A549 (cell line): ENCODE measurements at regions not wholly inside any gene's neighbourhood (a gene's known extent, or its start where the extent isn't known, plus 50 kb on each side); places are given as distances from the start of the nearest gene placed in this dataset.

Experiments used
- ATAC-seq, 2 experiments: fragments of 200-7000 bp in 1 of 2; fragments of >200 bp in 1 of 2; cut with Nextera tagmentation in 1 of 2; cut with Tn5 transposase in 1 of 2; 3 replicates each; pipeline versions ENCODE4 v1.8.0 to v1.9.1; 2018 to 2020; ENCODE audit warnings: mild to moderate bottlenecking in 1 of 2, moderate library complexity in 1 of 2
- CTCF ChIA-PET: fragments of 300-600 bp; sonication (Branson Sonifier 250); formaldehyde crosslinking; extraction: SDS; loops from one replicate; lab custom pipeline; 2021; ENCODE audit warnings: antibody characterized with exemption, inconsistent platforms; lab: Yijun Ruan, JAX
- POLR2A ChIA-PET: fragments of 350-600 bp; formaldehyde crosslinking; extraction: SDS; loops from one replicate; lab custom pipeline; 2021; ENCODE audit warnings: antibody characterized with exemption, inconsistent platforms; lab: Yijun Ruan, JAX
- DNase-seq, 2 experiments: peaks; one replicate each; pipeline versions ENCODE4 v3.0.0 to v3.0.0-alpha.2; 2011 to 2016; ENCODE audit warnings: low read depth in 1 of 2, low spot score in 1 of 2
- FAIRE-seq: peaks from 2 replicates; lab custom pipeline; 2011; peaks lifted over from hg19 to GRCh38; lab: Jason Lieb, UNC
- H3K27ac ChIP-seq, 2 experiments: fragments of >200 bp; sonication (Bioruptor Twin); formaldehyde crosslinking; 3 replicates each; pipeline ENCODE4 v1.5.1; 2016 to 2017
- H3K4me1 ChIP-seq: fragments of >200 bp; sonication (Bioruptor Twin); formaldehyde crosslinking; 3 replicates; pipeline ENCODE4 v1.6.1; 2016
- H3K4me2 ChIP-seq: fragments of >200 bp; sonication (Bioruptor Twin); formaldehyde crosslinking; 3 replicates; pipeline ENCODE4 v1.6.1; 2016
- H3K4me3 ChIP-seq: fragments of >200 bp; sonication (Bioruptor Twin); formaldehyde crosslinking; 3 replicates; pipeline ENCODE4 v1.5.1; 2016
- H3K9me3 ChIP-seq: fragments of >200 bp; sonication (Bioruptor Twin); formaldehyde crosslinking; 3 replicates; pipeline ENCODE4 v1.6.1; 2016
- CBX2 ChIP-seq: fragments of 200-600 bp; sonication (generic); IDR thresholded peaks from 2 replicates; pipeline ENCODE4 v1.6.1; 2016; ENCODE audit warnings: low read depth, mild to moderate bottlenecking, borderline replicate concordance
- CBX8 ChIP-seq: fragments of 200-600 bp; sonication (generic); IDR thresholded peaks from 2 replicates; pipeline ENCODE4 v1.6.1; 2016
- CHD2 ChIP-seq: fragments of 150-350 bp; IDR thresholded peaks from 2 replicates; pipeline ENCODE4 v1.6.1; 2014; ENCODE audit warnings: low read length; ENCODE audit not compliant: partially characterized antibody
- CTCF ChIP-seq: fragments of >200 bp; sonication (Bioruptor Twin); formaldehyde crosslinking; IDR thresholded peaks from 3 replicates; pipeline ENCODE4 v1.5.1; 2016
- EHF ChIP-seq: fragments of 250-450 bp; sonication (Bioruptor Pico); IDR thresholded peaks from 2 replicates; pipeline ENCODE4 v1.5.0; 2020; ENCODE audit warnings: mild to moderate bottlenecking
- EHMT2 ChIP-seq: fragments of 200-600 bp; sonication (generic); IDR thresholded peaks from 2 replicates; pipeline ENCODE4 v1.6.1; 2016; ENCODE audit warnings: antibody characterized with exemption, low read depth, mild to moderate bottlenecking, moderate library complexity
- EP300 ChIP-seq, 2 experiments: fragments of >200 bp; sonication (Bioruptor Twin); formaldehyde crosslinking; IDR thresholded peaks; 2 replicates in 1 of 2; 3 replicates in 1 of 2; pipeline ENCODE4 v1.6.1; 2016 to 2017
- ESRRA ChIP-seq: fragments of 150-350 bp; IDR thresholded peaks from 2 replicates; pipeline ENCODE4 v1.6.1; 2014; ENCODE audit warnings: mild to moderate bottlenecking, low read length, borderline replicate concordance
- FOXS1 ChIP-seq: fragments of 250-450 bp; sonication (Bioruptor Pico); IDR thresholded peaks from 2 replicates; pipeline ENCODE4 v1.5.0; 2020; ENCODE audit warnings: mild to moderate bottlenecking, moderate library complexity
- HDAC2 ChIP-seq: fragments of 200-600 bp; sonication (generic); IDR thresholded peaks from 2 replicates; pipeline ENCODE4 v1.6.1; 2016
- HOXA7 ChIP-seq: fragments of 250-450 bp; sonication (Bioruptor Pico); IDR thresholded peaks from 2 replicates; pipeline ENCODE4 v1.5.0; 2020; ENCODE audit warnings: mild to moderate bottlenecking, moderate library complexity
- HOXB13 ChIP-seq: fragments of 250-450 bp; sonication (Bioruptor Pico); IDR thresholded peaks from 2 replicates; pipeline ENCODE4 v1.5.0; 2020; ENCODE audit warnings: low read depth, mild to moderate bottlenecking, moderate library complexity
- HOXB5 ChIP-seq: fragments of 250-450 bp; sonication (Bioruptor Pico); IDR thresholded peaks from 2 replicates; pipeline ENCODE4 v1.5.0; 2020; ENCODE audit warnings: mild to moderate bottlenecking, moderate library complexity
- JUNB ChIP-seq: fragments of >200 bp; sonication (Bioruptor Twin); formaldehyde crosslinking; IDR thresholded peaks from 2 replicates; pipeline ENCODE4 v1.6.1; 2016
- KDM5A ChIP-seq: fragments of 200-600 bp; sonication (generic); IDR thresholded peaks from 2 replicates; pipeline ENCODE4 v1.6.1; 2016; ENCODE audit warnings: antibody characterized with exemption, mild to moderate bottlenecking
- MYC ChIP-seq: IDR thresholded peaks from 2 replicates; pipeline ENCODE4 v1.6.1; 2012; ENCODE audit warnings: mild to moderate bottlenecking, inconsistent platforms, low read length, improper control_type of control experiment, borderline replicate concordance
- NR3C1 ChIP-seq: fragments of >200 bp; sonication (Bioruptor Twin); formaldehyde crosslinking; IDR thresholded peaks from 3 replicates; pipeline ENCODE4 v1.6.1; 2017
- RAD21 ChIP-seq, 2 experiments: fragments of >200 bp in 1 of 2; sonication (Bioruptor Twin) in 1 of 2; formaldehyde crosslinking in 1 of 2; IDR thresholded peaks in 1 of 2; conservative IDR thresholded peaks in 1 of 2; 2 replicates in 1 of 2; 3 replicates in 1 of 2; pipeline ENCODE4 v1.6.1; 2012 to 2018; ENCODE audit warnings: inconsistent platforms in 1 of 2
- RARB ChIP-seq: fragments of 250-450 bp; sonication (Bioruptor Pico); IDR thresholded peaks from 2 replicates; pipeline ENCODE4 v1.8.0; 2021; ENCODE audit warnings: mild to moderate bottlenecking, moderate library complexity
- SMC3 ChIP-seq: fragments of >200 bp; sonication (Bioruptor Twin); formaldehyde crosslinking; IDR thresholded peaks from 3 replicates; pipeline ENCODE4 v1.6.1; 2018; ENCODE audit warnings: inconsistent platforms
- SREBF2 ChIP-seq: fragments of 450-650 bp; IDR thresholded peaks from 2 replicates; pipeline ENCODE4 v1.6.1; 2014; ENCODE audit warnings: mild to moderate bottlenecking, moderate library complexity
- TFCP2L1 ChIP-seq: fragments of 250-450 bp; sonication (Bioruptor Pico); IDR thresholded peaks from 2 replicates; pipeline ENCODE4 v1.5.0; 2021; ENCODE audit warnings: mild to moderate bottlenecking
- ZC3H11A ChIP-seq: fragments of 450-650 bp; IDR thresholded peaks from 2 replicates; pipeline ENCODE4 v1.6.1; 2014; ENCODE audit warnings: antibody characterized with exemption, mild to moderate bottlenecking
- WGBS: methylation state at CpG from one replicate; pipeline ENCODE4 v1.1.6; 2017; ENCODE audit errors: missing lambda C conversion rate; 5-methylcytosine and 5-hydroxymethylcytosine counted together
- TF ChIP-seq, protein P1 (sequence below): fragments of 150-350 bp; IDR thresholded peaks from 2 replicates; pipeline ENCODE4 v1.6.1; 2014; ENCODE audit warnings: low read depth, mild to moderate bottlenecking, low read length
- TF ChIP-seq, protein P2 (sequence below): fragments of >200 bp; sonication (Bioruptor Twin); formaldehyde crosslinking; IDR thresholded peaks from 2 replicates; pipeline ENCODE4 v1.6.1; 2016
- TF ChIP-seq, protein P3 (sequence below): fragments of 250-450 bp; sonication (Bioruptor Pico); IDR thresholded peaks from 2 replicates; pipeline ENCODE4 v1.5.0; 2020; ENCODE audit warnings: low read depth, mild to moderate bottlenecking, moderate library complexity
- TF ChIP-seq, protein P4 (sequence below): fragments of 450-650 bp; IDR thresholded peaks from 2 replicates; pipeline ENCODE4 v1.6.1; 2014; ENCODE audit warnings: antibody characterized with exemption

DNA sequence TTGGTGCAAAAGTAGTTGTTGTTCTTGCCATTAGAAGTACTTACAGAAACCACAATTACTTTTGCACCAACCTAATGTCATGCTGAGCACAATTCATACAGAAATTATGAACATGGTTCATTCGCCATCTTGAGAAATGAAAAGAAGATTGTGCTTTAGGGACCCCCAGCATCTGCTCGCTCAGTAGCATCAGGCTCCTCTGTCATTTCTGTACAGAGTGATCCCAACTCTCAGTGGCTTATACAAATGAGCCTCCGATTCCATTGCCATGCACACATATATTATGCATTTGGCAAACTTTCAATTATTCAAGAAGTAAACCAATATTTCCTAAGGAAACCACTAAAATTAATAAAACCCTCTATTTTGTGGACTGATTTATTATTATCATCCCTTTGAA is 266.2 kb downstream of the MED10 start (continued):
- TF ChIP-seq CTCF (no peak), HOXB13 (CRISPR knock-in tag) (no peak), CBX2 (no peak), EHMT2 (no peak)
- TF ChIP-seq, protein P1, sequence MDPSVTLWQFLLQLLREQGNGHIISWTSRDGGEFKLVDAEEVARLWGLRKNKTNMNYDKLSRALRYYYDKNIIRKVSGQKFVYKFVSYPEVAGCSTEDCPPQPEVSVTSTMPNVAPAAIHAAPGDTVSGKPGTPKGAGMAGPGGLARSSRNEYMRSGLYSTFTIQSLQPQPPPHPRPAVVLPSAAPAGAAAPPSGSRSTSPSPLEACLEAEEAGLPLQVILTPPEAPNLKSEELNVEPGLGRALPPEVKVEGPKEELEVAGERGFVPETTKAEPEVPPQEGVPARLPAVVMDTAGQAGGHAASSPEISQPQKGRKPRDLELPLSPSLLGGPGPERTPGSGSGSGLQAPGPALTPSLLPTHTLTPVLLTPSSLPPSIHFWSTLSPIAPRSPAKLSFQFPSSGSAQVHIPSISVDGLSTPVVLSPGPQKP, result no peak

DNA sequence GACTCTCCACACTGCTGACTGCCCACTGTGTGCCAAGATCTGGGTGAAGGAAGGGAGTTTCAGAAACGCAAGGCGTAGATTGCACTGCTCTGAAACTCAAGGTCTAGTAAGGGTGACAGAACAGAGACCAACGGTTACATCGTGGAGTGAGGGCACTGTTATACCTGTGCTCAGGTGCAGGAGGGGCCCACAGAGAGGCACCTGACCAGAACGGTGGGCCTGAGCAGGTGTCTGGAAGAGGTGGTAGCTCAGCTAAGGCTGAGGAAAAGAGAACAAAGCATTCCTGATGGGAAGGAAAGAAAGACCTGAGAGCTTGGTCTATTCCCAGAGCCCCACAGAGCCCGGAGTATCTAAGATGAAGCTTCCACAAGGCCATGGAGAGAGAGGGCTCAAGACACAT is 267.2 kb downstream of the MED10 start:
- H3K4me3 ChIP-seq, result no peak overlapping the region
- H3K27ac ChIP-seq, result no peak overlapping the region
- ChIA-PET CTCF (interaction anchor here (0.5 kb wide), 1 partner anchor 122 kb away, joined by 3 read pairs; no protein-coding TSS in a partner anchor), POLR2A (no interaction called here)
- no peak for TF ChIP-seq EHMT2
- no peak for TF ChIP-seq NR3C1
- no peak for TF ChIP-seq FOXS1
- no peak for TF ChIP-seq SREBF2
- TF ChIP-seq, protein P2, sequence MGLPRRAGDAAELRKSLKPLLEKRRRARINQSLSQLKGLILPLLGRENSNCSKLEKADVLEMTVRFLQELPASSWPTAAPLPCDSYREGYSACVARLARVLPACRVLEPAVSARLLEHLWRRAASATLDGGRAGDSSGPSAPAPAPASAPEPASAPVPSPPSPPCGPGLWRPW, result no peak
- TF ChIP-seq CHD2, result no peak
- TF ChIP-seq RAD21 (conservative IDR thresholded peaks at IDR 0.05 in 1 of 2, IDR thresholded peaks at IDR 0.05 in 1 of 2), result no peak
- no peak for TF ChIP-seq JUNB
- no peak for TF ChIP-seq CBX2
- TF ChIP-seq HOXB5 (CRISPR knock-in tag), result no peak
- TF ChIP-seq EHF (CRISPR knock-in tag), result no peak
- no peak for TF ChIP-seq HDAC2
- no peak for TF ChIP-seq EP300 (IDR thresholded peaks at IDR 0.05)
- TF ChIP-seq, protein P3, sequence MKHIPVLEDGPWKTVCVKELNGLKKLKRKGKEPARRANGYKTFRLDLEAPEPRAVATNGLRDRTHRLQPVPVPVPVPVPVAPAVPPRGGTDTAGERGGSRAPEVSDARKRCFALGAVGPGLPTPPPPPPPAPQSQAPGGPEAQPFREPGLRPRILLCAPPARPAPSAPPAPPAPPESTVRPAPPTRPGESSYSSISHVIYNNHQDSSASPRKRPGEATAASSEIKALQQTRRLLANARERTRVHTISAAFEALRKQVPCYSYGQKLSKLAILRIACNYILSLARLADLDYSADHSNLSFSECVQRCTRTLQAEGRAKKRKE (CRISPR knock-in tag), result no peak
- DNase-seq, result no peak
- H3K9me3 ChIP-seq, result no peaks in the 10 kb centered on the region
- ATAC-seq, result no peak
- no peak overlapping the region for H3K4me2 ChIP-seq
- WGBS, result 41% methylated on average over 6 of the region's 6 CpGs
- H3K4me1 ChIP-seq, result no peaks in the 10 kb centered on the region
- no peak for FAIRE-seq

- Histone ChIP-seq H3K9me3 (no peaks in the 10 kb centered on the region), H3K4me2 (no peak overlapping the region), H3K27ac (no peak overlapping the region), H3K4me1 (no peaks in the 10 kb centered on the region), H3K4me3 (no peak overlapping the region)
- POLR2A ChIA-PET, result no interaction called here
- DNase-seq (no peak), FAIRE-seq (no peak), ATAC-seq (no peak)
- CTCF ChIA-PET, result interaction anchor here (0.5 kb wide), 1 partner anchor 122 kb away, joined by 3 read pairs; no protein-coding TSS in a partner anchor
- no peak for TF ChIP-seq ZC3H11A
- TF ChIP-seq HDAC2, result no peak
- no peak for TF ChIP-seq TFCP2L1 (CRISPR knock-in tag)
- no peak for TF ChIP-seq SMC3
- TF ChIP-seq HOXA7 (CRISPR knock-in tag), result no peak
- TF ChIP-seq KDM5A, result no peak
- TF ChIP-seq, protein P1, result no peak
- no peak for TF ChIP-seq RARB (CRISPR knock-in tag)
- TF ChIP-seq CHD2, result no peak
- no peak for TF ChIP-seq CBX8
- TF ChIP-seq RAD21 (conservative IDR thresholded peaks at IDR 0.05 in 1 of 2, IDR thresholded peaks at IDR 0.05 in 1 of 2), result no peak
- no peak for TF ChIP-seq HOXB13 (CRISPR knock-in tag)
- TF ChIP-seq CBX2, result no peak
- no peak for TF ChIP-seq FOXS1
- TF ChIP-seq, protein P2, result no peak
- TF ChIP-seq, protein P4, sequence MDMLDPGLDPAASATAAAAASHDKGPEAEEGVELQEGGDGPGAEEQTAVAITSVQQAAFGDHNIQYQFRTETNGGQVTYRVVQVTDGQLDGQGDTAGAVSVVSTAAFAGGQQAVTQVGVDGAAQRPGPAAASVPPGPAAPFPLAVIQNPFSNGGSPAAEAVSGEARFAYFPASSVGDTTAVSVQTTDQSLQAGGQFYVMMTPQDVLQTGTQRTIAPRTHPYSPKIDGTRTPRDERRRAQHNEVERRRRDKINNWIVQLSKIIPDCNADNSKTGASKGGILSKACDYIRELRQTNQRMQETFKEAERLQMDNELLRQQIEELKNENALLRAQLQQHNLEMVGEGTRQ, result no peak
- no peak for TF ChIP-seq ESRRA
- TF ChIP-seq MYC, result no peak
- WGBS, result 80% methylated on average over 6 of the region's 8 CpGs
Measured at GRCh38 chr5:6110441-6111005, 267.8 kb downstream of the MED10 start.
